Upper lobe of left lung (tissue), 6 donors: ENCODE measurements at regions not wholly inside any gene's neighbourhood (a gene's known extent, or its start where the extent isn't known, plus 50 kb on each side); places are given as distances from the start of the nearest gene placed in this dataset.

Source experiments
- ATAC-seq, 2 donors: fragments of 200-7000 bp; cut with Tn5 transposase; one replicate each; pipeline ENCODE4 v1.9.1; 2022; ENCODE audit warnings: mild to moderate bottlenecking in 2 of 2, moderate library complexity in 2 of 2; ENCODE audit not compliant: low FRiP score in 2 of 2
- DNase-seq, 2 donors: peaks; one replicate each; pipeline ENCODE4 v3.0.0-alpha.2; 2019 to 2020
- H3K27ac ChIP-seq, 4 donors: fragments of 200-600 bp; sonication (generic); one replicate each; pipeline ENCODE4 v1.5.1; 2016 to 2019
- H3K27me3 ChIP-seq, 4 donors: fragments of 200-600 bp; sonication (generic); one replicate each; pipeline ENCODE4 v1.5.1; 2017 to 2019
- H3K36me3 ChIP-seq, 4 donors: fragments of 200-600 bp; sonication (generic); one replicate each; pipeline ENCODE4 v1.5.1; 2016 to 2019
- H3K4me1 ChIP-seq, 4 donors: fragments of 200-600 bp; sonication (generic); one replicate each; pipeline ENCODE4 v1.5.1; 2018 to 2019
- H3K4me3 ChIP-seq, 4 donors: fragments of 200-600 bp; sonication (generic); one replicate each; pipeline ENCODE4 v1.5.1; 2017 to 2019; ENCODE audit warnings: mild to moderate bottlenecking in 2 of 4, moderate library complexity in 1 of 4
- H3K9me3 ChIP-seq, 4 donors: fragments of 200-600 bp; sonication (generic); one replicate each; pipeline ENCODE4 v1.5.1; 2018 to 2019
- EP300 ChIP-seq, 4 donors: sonication (generic); formaldehyde crosslinking; IDR thresholded peaks; one replicate each; pipeline ENCODE4 v1.5.1; 2017; ENCODE audit warnings: antibody characterized with exemption in 4 of 4, control low read depth in 2 of 4
- POLR2A ChIP-seq, 4 donors: fragments of 450-650 bp; IDR thresholded peaks; one replicate each; pipeline ENCODE4 v1.5.1; 2016 to 2017; ENCODE audit warnings: antibody characterized with exemption in 4 of 4, mild to moderate bottlenecking in 2 of 4
- POLR2AphosphoS5 ChIP-seq, 2 donors: sonication (generic); formaldehyde crosslinking; IDR thresholded peaks; one replicate each; pipeline ENCODE4 v1.5.1; 2017; ENCODE audit warnings: antibody characterized with exemption in 2 of 2
- whole genome bisulfite sequencing, 2 donors: methylation state at CpG; one replicate each; pipeline ENCODE4 v1.1.5; 2017 to 2018; 5-methylcytosine and 5-hydroxymethylcytosine counted together
- TF ChIP-seq, protein P1 (sequence below), 6 experiments: fragments of 450-650 bp in 4 of 6; fragments of 200-600 bp in 2 of 6; sonication (generic) in 2 of 6; IDR thresholded peaks; one replicate each; pipeline ENCODE4 v1.5.1; 2016 to 2019; ENCODE audit warnings: antibody characterized with exemption in 6 of 6
- donor health status: DM: no; HTN: no; CAD: no; lungs with moderate emphysema.
- donor health status: DM: no; HTN: yes; CAD: no; lungs with severe emphysema.

DNA sequence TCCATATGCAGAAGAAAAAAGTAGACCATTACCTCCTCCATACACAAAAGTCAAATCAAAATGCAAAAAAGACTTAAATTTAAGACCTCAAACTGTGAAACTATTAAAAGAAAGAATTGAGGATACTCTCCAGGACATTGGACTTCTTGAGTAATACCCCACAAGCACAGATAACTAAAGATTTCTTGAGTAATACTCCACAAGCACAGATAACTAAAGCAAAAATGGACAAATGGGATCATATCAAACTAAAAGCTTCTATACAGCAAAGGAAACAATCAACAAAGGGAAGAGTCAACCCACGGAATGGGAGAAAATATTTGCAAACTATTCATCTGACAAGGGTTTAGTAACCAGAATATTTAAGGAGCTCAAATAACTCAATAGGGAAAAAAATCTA, 427.9 kb downstream of the CCDC91 start:
- Histone ChIP-seq H3K9me3 (no peaks in the 10 kb centered on the region), H3K4me3 (no peak overlapping the region), H3K27ac (no peak overlapping the region), H3K4me1 (no peaks in the 10 kb centered on the region), H3K36me3 (no peaks in the 10 kb centered on the region), H3K27me3 (no peaks in the 10 kb centered on the region)
- TF ChIP-seq, protein P1, sequence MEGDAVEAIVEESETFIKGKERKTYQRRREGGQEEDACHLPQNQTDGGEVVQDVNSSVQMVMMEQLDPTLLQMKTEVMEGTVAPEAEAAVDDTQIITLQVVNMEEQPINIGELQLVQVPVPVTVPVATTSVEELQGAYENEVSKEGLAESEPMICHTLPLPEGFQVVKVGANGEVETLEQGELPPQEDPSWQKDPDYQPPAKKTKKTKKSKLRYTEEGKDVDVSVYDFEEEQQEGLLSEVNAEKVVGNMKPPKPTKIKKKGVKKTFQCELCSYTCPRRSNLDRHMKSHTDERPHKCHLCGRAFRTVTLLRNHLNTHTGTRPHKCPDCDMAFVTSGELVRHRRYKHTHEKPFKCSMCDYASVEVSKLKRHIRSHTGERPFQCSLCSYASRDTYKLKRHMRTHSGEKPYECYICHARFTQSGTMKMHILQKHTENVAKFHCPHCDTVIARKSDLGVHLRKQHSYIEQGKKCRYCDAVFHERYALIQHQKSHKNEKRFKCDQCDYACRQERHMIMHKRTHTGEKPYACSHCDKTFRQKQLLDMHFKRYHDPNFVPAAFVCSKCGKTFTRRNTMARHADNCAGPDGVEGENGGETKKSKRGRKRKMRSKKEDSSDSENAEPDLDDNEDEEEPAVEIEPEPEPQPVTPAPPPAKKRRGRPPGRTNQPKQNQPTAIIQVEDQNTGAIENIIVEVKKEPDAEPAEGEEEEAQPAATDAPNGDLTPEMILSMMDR (IDR thresholded peaks at IDR 0.05) = no peak
- TF ChIP-seq EP300 (IDR thresholded peaks at IDR 0.05) (no peak), POLR2AphosphoS5 (IDR thresholded peaks at IDR 0.05) (no peak), POLR2A (IDR thresholded peaks at IDR 0.05) (no peak)
- ATAC-seq = no peak
- no peak for DNase-seq
- 56 to 68% methylated on average over 1 of the region's 1 CpG for WGBS, 2 donors

DNA sequence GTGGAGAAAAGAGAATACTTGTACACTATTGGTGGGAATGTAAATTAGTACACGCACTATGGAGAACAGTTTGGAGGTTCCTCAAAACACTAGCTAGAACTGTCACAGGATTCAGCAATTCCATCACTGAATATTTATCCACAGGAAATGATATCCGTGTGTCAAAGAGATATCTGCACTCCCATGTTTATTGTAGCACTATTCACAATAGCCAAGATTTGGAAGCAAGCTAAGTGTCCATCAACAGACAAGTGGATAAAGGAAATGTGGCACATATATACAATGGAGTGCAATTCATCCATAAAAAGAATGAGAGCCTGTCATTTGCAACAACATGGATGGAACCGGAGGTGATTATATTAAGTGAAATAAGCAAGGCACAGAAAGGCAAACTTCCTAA, 428.5 kb downstream of the CCDC91 start:
- ATAC-seq (no peak), DNase-seq (no peak)
- Histone ChIP-seq H3K27me3 (no peaks in the 10 kb centered on the region), H3K4me1 (no peaks in the 10 kb centered on the region), H3K9me3 (no peaks in the 10 kb centered on the region), H3K36me3 (no peaks in the 10 kb centered on the region), H3K27ac (no peak overlapping the region), H3K4me3 (no peak overlapping the region)
- TF ChIP-seq POLR2AphosphoS5 (IDR thresholded peaks at IDR 0.05) = no peak
- TF ChIP-seq, protein P1 (IDR thresholded peaks at IDR 0.05) = no peak
- TF ChIP-seq POLR2A (IDR thresholded peaks at IDR 0.05) = no peak
- no peak for TF ChIP-seq EP300 (IDR thresholded peaks at IDR 0.05)
- 57 to 61% methylated on average over 3 of the region's 3 CpGs for WGBS, 2 donors

DNA sequence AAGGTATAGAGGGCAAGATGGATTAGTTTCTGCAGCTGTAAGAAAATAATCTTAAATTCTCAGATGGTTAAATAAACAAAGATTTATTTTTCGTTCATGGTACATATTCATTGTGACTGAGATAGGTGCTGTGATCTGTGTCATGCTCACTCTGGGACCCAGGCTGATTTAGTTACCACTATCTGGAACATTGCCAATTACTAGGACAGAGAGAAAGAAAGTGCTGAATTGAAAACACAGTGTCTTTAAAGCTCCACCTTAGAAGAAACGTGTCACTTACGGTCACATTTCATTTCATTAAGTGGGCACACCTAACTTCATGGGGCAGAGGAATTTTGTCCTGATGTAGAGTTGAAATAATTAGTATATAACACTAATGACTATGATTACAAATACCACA, 430.0 kb downstream of the CCDC91 start:
- DNase-seq (no peak), ATAC-seq (no peak)
- Histone ChIP-seq H3K27me3 (no peaks in the 10 kb centered on the region), H3K4me3 (no peak overlapping the region), H3K4me1 (no peaks in the 10 kb centered on the region), H3K27ac (no peak overlapping the region), H3K36me3 (no peaks in the 10 kb centered on the region), H3K9me3 (no peaks in the 10 kb centered on the region)
- TF ChIP-seq, protein P1 (IDR thresholded peaks at IDR 0.05) = no peak
- TF ChIP-seq EP300 (IDR thresholded peaks at IDR 0.05) (no peak), POLR2A (IDR thresholded peaks at IDR 0.05) (no peak), POLR2AphosphoS5 (IDR thresholded peaks at IDR 0.05) (no peak)
- WGBS, 2 donors = 77 to 87% methylated on average over 3 of the region's 3 CpGs

DNA sequence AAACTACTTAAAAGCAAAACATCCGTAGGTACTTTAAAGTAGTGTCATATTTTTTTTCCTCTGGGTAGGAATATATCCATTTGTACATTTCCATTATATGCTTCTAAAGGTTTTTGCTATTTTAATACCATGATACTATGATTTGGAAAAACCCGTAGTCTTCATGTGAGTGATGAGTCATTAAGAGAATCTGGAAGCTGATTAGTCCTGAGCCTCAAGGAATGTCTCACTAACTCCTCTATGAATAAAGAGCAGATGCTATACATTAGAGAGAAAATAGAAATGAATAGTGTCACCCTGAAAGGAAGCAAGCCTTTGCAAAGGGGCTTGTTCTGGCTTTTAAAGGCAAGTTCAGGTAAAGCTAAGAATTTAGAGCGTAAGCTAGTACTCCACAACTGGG, 432.1 kb downstream of the CCDC91 start:
- no peak overlapping the region for H3K27ac ChIP-seq
- ATAC-seq (no peak), DNase-seq (no peak)
- no peaks in the 10 kb centered on the region for H3K36me3 ChIP-seq
- H3K27me3 ChIP-seq = no peaks in the 10 kb centered on the region
- TF ChIP-seq POLR2A (IDR thresholded peaks at IDR 0.05) (no peak), POLR2AphosphoS5 (IDR thresholded peaks at IDR 0.05) (no peak), EP300 (IDR thresholded peaks at IDR 0.05) (no peak)
- TF ChIP-seq, protein P1 (IDR thresholded peaks at IDR 0.05) = no peak
- no peaks in the 10 kb centered on the region for H3K4me1 ChIP-seq
- no peak overlapping the region for H3K4me3 ChIP-seq
- WGBS, 2 donors = 90 to 92% methylated on average over 3 of the region's 3 CpGs
- H3K9me3 ChIP-seq = no peaks in the 10 kb centered on the region

DNA sequence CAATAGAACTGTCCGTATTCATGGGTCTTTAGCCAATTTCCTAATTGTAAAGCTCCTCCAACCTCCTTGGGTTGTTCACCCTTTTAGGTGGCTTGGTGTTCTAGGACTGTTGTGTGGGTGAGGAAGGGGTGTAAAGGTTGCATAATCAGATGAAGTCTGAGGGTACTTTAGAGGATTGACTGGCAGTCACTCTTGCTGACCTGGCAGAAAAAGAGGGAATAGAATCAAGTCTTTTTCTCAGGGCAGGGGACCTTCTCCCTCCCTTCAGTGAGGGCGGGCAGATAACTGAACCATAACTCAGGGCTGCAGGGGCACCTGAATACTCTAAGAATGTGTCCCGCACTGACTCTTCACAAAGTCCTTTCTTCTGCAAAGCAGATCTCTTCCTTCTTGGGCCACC, 436.2 kb downstream of the CCDC91 start:
- Histone ChIP-seq H3K4me3 (no peak overlapping the region), H3K36me3 (no peaks in the 10 kb centered on the region), H3K27me3 (no peaks in the 10 kb centered on the region), H3K4me1 (no peaks in the 10 kb centered on the region), H3K9me3 (no peaks in the 10 kb centered on the region), H3K27ac (no peak overlapping the region)
- TF ChIP-seq, protein P1 (IDR thresholded peaks at IDR 0.05) = no peak
- TF ChIP-seq POLR2AphosphoS5 (IDR thresholded peaks at IDR 0.05) (no peak), EP300 (IDR thresholded peaks at IDR 0.05) (no peak), POLR2A (IDR thresholded peaks at IDR 0.05) (no peak)
- ATAC-seq = no peak
- WGBS, 2 donors = 92 to 96% methylated on average over 3 of the region's 3 CpGs
- no peak for DNase-seq
